CD4-positive, alpha-beta T cell (primary cell): ENCODE measurements at regions not wholly inside any gene's neighbourhood (a gene's known extent, or its start where the extent isn't known, plus 50 kb on each side); places are given as distances from the start of the nearest gene placed in this dataset.

Source experiments
- ATAC-seq: fragments of 200-7000 bp; cut with Tn5 transposase; one replicate; pipeline ENCODE4 v1.10.0; 2022; ENCODE audit warnings: mild to moderate bottlenecking; ENCODE audit not compliant: poor library complexity
- CTCF ChIA-PET: fragments of 350-600 bp; sonication (Branson Sonifier 250); formaldehyde crosslinking; loops from one replicate; lab custom pipeline; 2021; ENCODE audit warnings: antibody characterized with exemption, inconsistent platforms; lab: Charles Lee
- POLR2A ChIA-PET: fragments of 350-600 bp; sonication (Branson Sonifier 250); formaldehyde crosslinking; loops from one replicate; lab custom pipeline; 2021; ENCODE audit warnings: antibody characterized with exemption, inconsistent platforms; lab: Charles Lee
- DNase-seq, 14 experiments: peaks; one replicate each; pipeline ENCODE4 v3.0.0-alpha.2; 2013 to 2020; ENCODE audit warnings: mixed read lengths in 2 of 14
- H3K27ac ChIP-seq, 2 donors: one replicate each; pipeline versions ENCODE4 v1.5.1 to v1.7.0; 2013; ENCODE audit warnings: low read length in 2 of 2, low read depth in 1 of 2, mild to moderate bottlenecking in 1 of 2
- H3K27me3 ChIP-seq, 2 experiments: 1 replicate in 1 of 2; 2 replicates in 1 of 2; pipeline versions ENCODE4 v1.6.1 to v1.7.0; 2013; ENCODE audit warnings: low read length in 2 of 2, control low read depth in 1 of 2, mild to moderate bottlenecking in 1 of 2, moderate library complexity in 1 of 2; ENCODE audit not compliant: insufficient read depth in 2 of 2, control insufficient read depth in 1 of 2
- H3K36me3 ChIP-seq: one replicate; pipeline ENCODE4 v1.6.1; 2013; ENCODE audit warnings: low read length, control low read depth; ENCODE audit not compliant: insufficient read depth
- H3K4me1 ChIP-seq: one replicate; pipeline ENCODE4 v1.6.1; 2013; ENCODE audit warnings: low read length, control low read depth; ENCODE audit not compliant: insufficient read depth
- H3K4me3 ChIP-seq: one replicate; pipeline ENCODE4 v1.5.1; 2013; ENCODE audit warnings: mild to moderate bottlenecking, low read length, moderate library complexity
- H3K9me3 ChIP-seq, 2 experiments: 1 replicate in 1 of 2; 2 replicates in 1 of 2; pipeline versions ENCODE4 v1.6.1 to v1.7.0; 2013; ENCODE audit warnings: low read length in 2 of 2, mild to moderate bottlenecking in 2 of 2, control low read depth in 1 of 2, moderate library complexity in 1 of 2; ENCODE audit not compliant: control insufficient read depth in 1 of 2, insufficient read depth in 1 of 2
- H3K27ac Mint-ChIP-seq: one replicate; pipeline ENCODE4 v1.8.0; 2020; ENCODE audit warnings: mixed read lengths
- H3K27me3 Mint-ChIP-seq: one replicate; pipeline ENCODE4 v1.8.0; 2021; ENCODE audit warnings: mixed read lengths
- H3K36me3 Mint-ChIP-seq: one replicate; pipeline ENCODE4 v1.8.0; 2021; ENCODE audit warnings: low read depth, mixed read lengths
- H3K4me1 Mint-ChIP-seq: one replicate; pipeline ENCODE4 v1.8.0; 2021; ENCODE audit warnings: low read depth, mixed read lengths
- H3K4me3 Mint-ChIP-seq: one replicate; pipeline ENCODE4 v1.8.0; 2020; ENCODE audit warnings: mild to moderate bottlenecking, mixed read lengths
- H3K9me3 Mint-ChIP-seq: one replicate; pipeline ENCODE4 v1.8.0; 2020; ENCODE audit warnings: mixed read lengths
- intact Hi-C, 2 experiments: fragments of 100-400 bp; cut with DNase I in 1 of 2; cut with micrococcal nuclease in 1 of 2; formaldehyde crosslinking; loops; one replicate each; pipeline versions ENCODE4 v1.15.1 to v1.9.0; 2023 to 2025; cut with DNase I, micrococcal nuclease
- TF ChIP-seq, protein P1 (sequence below): fragments of 200-600 bp; IDR thresholded peaks from one replicate; pipeline ENCODE4 v1.8.0; 2022; ENCODE audit warnings: antibody characterized with exemption, mild to moderate bottlenecking

DNA sequence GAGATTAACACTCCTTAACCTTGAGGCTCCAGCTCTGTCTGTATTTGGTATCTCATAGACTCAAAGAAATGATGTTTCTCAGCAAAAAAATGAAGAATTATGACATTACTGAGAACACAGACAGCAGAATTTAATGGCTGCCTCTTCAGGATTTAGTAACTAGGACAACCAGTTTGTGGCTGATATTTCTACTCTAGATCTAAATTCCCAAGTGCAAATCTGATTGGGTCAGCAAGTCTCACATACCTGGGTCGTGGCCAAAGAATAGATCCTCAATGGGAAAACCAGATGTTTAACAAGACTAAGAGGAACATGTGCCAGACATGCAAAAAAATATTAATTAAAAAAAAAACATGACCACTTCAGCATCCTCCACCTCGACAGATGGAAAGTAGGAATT is 608.9 kb downstream of the DTWD2 start:
- POLR2A ChIA-PET = interaction anchor here (0.7 kb wide), 1 partner anchor 10 kb away, joined by 4 read pairs; no protein-coding TSS in a partner anchor
- H3K9me3 ChIP-seq = peaks cover 0 to 16% of the 10 kb centered on the region in 2 experiments
- intact Hi-C loops = no loop called here

DNA sequence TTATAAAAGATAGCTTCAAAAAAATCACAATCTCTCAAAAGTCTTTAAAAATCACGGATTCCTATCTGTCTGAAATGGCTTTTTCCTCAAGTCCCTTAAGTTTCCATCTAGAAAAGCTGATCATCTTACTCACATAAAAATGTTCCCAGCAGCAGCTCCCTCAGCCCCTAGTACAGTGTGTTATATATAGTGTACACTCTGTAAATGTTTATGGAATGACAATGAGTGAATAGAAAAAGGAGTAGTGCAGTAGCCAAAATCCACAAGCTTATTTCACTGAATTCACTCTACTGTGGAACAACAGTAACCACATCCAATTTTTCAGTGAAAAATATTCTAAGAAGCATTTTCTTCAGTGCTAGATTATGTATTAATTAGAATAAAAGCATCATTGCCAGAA is 609.4 kb downstream of the DTWD2 start:
- H3K9me3 ChIP-seq = peaks cover 0 to 16% of the 10 kb centered on the region in 2 experiments
- no peak overlapping the region for H3K27ac Mint-ChIP-seq
- no peaks in the 10 kb centered on the region for H3K27me3 Mint-ChIP-seq
- peaks cover 6% of the 10 kb centered on the region for H3K9me3 Mint-ChIP-seq
- no peak overlapping the region for H3K27ac ChIP-seq
- no peaks in the 10 kb centered on the region for H3K36me3 Mint-ChIP-seq
- DNase-seq (no peak), ATAC-seq (no peak)
- no peak overlapping the region for H3K4me3 ChIP-seq
- no peak overlapping the region for H3K4me3 Mint-ChIP-seq
- ChIA-PET POLR2A (no interaction called here), CTCF (no interaction called here)
- H3K4me1 ChIP-seq = no peaks in the 10 kb centered on the region
- no peaks in the 10 kb centered on the region for H3K4me1 Mint-ChIP-seq
- H3K27me3 ChIP-seq = no peaks in the 10 kb centered on the region
- intact Hi-C loops = no loop called here
- TF ChIP-seq, protein P1, sequence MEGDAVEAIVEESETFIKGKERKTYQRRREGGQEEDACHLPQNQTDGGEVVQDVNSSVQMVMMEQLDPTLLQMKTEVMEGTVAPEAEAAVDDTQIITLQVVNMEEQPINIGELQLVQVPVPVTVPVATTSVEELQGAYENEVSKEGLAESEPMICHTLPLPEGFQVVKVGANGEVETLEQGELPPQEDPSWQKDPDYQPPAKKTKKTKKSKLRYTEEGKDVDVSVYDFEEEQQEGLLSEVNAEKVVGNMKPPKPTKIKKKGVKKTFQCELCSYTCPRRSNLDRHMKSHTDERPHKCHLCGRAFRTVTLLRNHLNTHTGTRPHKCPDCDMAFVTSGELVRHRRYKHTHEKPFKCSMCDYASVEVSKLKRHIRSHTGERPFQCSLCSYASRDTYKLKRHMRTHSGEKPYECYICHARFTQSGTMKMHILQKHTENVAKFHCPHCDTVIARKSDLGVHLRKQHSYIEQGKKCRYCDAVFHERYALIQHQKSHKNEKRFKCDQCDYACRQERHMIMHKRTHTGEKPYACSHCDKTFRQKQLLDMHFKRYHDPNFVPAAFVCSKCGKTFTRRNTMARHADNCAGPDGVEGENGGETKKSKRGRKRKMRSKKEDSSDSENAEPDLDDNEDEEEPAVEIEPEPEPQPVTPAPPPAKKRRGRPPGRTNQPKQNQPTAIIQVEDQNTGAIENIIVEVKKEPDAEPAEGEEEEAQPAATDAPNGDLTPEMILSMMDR = no peak
- H3K36me3 ChIP-seq = no peaks in the 10 kb centered on the region

More for the DNA sequence above, 608.9 kb downstream of the DTWD2 start:
- TF ChIP-seq, protein P1 = no peak
- no peak overlapping the region for H3K27ac ChIP-seq
- ATAC-seq (no peak), DNase-seq (no peak)
- CTCF ChIA-PET = no interaction called here
- Mint-ChIP-seq H3K4me3 (no peak overlapping the region), H3K27ac (no peak overlapping the region), H3K27me3 (no peaks in the 10 kb centered on the region), H3K4me1 (no peaks in the 10 kb centered on the region), H3K9me3 (peaks cover 6% of the 10 kb centered on the region), H3K36me3 (no peaks in the 10 kb centered on the region)
- H3K4me3 ChIP-seq = no peak overlapping the region
- no peaks in the 10 kb centered on the region for H3K36me3 ChIP-seq
- H3K27me3 ChIP-seq = no peaks in the 10 kb centered on the region
- H3K4me1 ChIP-seq = no peaks in the 10 kb centered on the region

DNA sequence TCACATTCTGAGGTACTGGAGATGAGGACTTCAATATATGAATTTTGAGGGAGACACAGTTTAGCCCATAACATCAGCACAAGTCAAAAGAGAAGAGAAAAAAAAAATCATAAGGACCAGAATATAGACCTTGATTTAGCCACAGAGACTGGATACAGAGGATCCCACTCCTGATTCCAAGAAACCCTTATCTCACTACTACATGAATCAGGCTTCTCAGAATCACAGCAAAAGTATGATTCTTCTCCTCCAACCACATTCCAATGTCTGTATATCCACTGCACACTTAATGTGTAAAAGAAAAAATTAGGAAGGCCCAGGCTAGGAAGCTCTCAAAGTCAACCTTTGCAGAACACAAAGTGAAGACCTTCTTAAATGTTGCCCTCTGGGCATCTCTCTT is 610.9 kb downstream of the DTWD2 start:
- CTCF ChIA-PET = no interaction called here
- intact Hi-C loops = no loop called here

More for the DNA sequence above, 610.9 kb downstream of the DTWD2 start:
- TF ChIP-seq, protein P1 = no peak
- ATAC-seq (no peak), DNase-seq (no peak)
- H3K27ac Mint-ChIP-seq = no peak overlapping the region
- H3K4me3 Mint-ChIP-seq = no peak overlapping the region
- no peak overlapping the region for H3K4me3 ChIP-seq
- H3K4me1 Mint-ChIP-seq = no peaks in the 10 kb centered on the region
- peaks cover 0 to 6% of the 10 kb centered on the region in 2 experiments for H3K9me3 ChIP-seq
- no peaks in the 10 kb centered on the region for H3K27me3 Mint-ChIP-seq
- no peaks in the 10 kb centered on the region for H3K36me3 ChIP-seq
- H3K36me3 Mint-ChIP-seq = no peaks in the 10 kb centered on the region
- peaks cover 6% of the 10 kb centered on the region for H3K9me3 Mint-ChIP-seq
- H3K27me3 ChIP-seq = no peaks in the 10 kb centered on the region
- POLR2A ChIA-PET = no interaction called here
- no peaks in the 10 kb centered on the region for H3K4me1 ChIP-seq
- no peak overlapping the region for H3K27ac ChIP-seq
